ENCODE measurements at regions not wholly inside any gene's neighbourhood (a gene's known extent, or its start where the extent isn't known, plus 50 kb on each side); places are given as distances from the start of the nearest gene placed in this dataset.
"Not testable (repeated sequence)": the region's sequence is repeated elsewhere in the genome, so short reads cannot be mapped to it uniquely, and the experiment has no call there.

GRCh38 chr12:67534046-67534445, 114.5 kb upstream of the DYRK2 start:
- Histone ChIP-seq H3K4me1 (replicated peaks in 1 of 2) (peaks cover 4 to 7% of the 10 kb centered on the region in 2 donors), H3K27ac (no peak overlapping the region), H3K4me3 (no peak overlapping the region)
- in situ Hi-C loops (cut with MboI; ENCODE audit: low pct_unique_long_range_greater_than_20kb in 2 of 9, low sequenced_read_pairs in 9 of 9, unreplicated experiment in 9 of 9): no loop called here
- WGBS, 10 experiments: 41 to 93% (median 77%) methylated on average over 1 to 3 of the region's 3 CpGs; no CpG with 5 or more reads in 1 of the 10 experiments
- ATAC-seq (replicated peaks in 6 of 8): no peak

GRCh38 chr12:67534681-67535080, 113.9 kb upstream of the DYRK2 start:
- peak in 2 of 8 experiments; percentile 92 to 98 for ATAC-seq (replicated peaks in 6 of 8)
- H3K27ac ChIP-seq: no peak overlapping the region
- in situ Hi-C loops (cut with MboI; ENCODE audit: low pct_unique_long_range_greater_than_20kb in 2 of 9, low sequenced_read_pairs in 9 of 9, unreplicated experiment in 9 of 9): no loop called here

DNA sequence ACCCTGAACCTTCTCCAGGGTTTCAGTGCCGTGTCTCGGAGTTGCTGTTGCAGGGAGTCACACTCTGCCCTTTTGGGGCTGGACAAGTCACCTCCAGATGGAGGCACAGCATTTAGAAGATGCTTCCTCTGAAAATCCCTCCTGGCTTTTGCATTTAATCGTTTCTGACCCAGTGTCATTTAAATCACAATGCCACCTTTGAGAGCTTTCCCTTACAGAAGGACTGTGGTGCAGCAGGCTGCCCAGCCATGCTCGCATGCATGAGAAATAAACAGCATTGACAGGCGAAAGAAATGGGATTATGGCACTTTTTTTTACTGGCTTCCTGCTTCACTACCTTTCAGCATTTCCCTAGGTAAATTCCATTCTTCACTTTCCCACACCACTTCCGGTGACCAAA, 113.4 kb upstream of the DYRK2 start:
- 25 to 86% (median 58%) methylated on average over 1 to 6 of the region's 6 CpGs; no CpG with 5 or more reads in 3 of the 10 experiments for WGBS, 10 experiments

More at GRCh38 chr12:67534681-67535080, 113.9 kb upstream of the DYRK2 start:
- Histone ChIP-seq H3K4me3 (no peak overlapping the region), H3K4me1 (replicated peaks in 1 of 2) (peaks cover 4 to 7% of the 10 kb centered on the region in 2 donors)
- 0 to 100% (median 83%) methylated on average over 1 to 4 of the region's 4 CpGs; no CpG with 5 or more reads in 3 of the 10 experiments for WGBS, 10 experiments

GRCh38 chr12:67535971-67536370, 112.6 kb upstream of the DYRK2 start:
- ATAC-seq (replicated peaks in 6 of 8): no peak
- 61 to 96% (median 89%) methylated on average over 2 to 5 of the region's 5 CpGs for WGBS, 10 experiments

More for the DNA sequence above, 113.4 kb upstream of the DYRK2 start:
- peak in 1 of 8 experiments; percentile 26 for ATAC-seq (replicated peaks in 6 of 8)
- Histone ChIP-seq H3K4me1 (replicated peaks in 1 of 2) (peaks cover 4 to 7% of the 10 kb centered on the region in 2 donors), H3K4me3 (no peak overlapping the region), H3K27ac (no peak overlapping the region)
- in situ Hi-C loops (cut with MboI; ENCODE audit: low pct_unique_long_range_greater_than_20kb in 2 of 9, low sequenced_read_pairs in 9 of 9, unreplicated experiment in 9 of 9): no loop called here

DNA sequence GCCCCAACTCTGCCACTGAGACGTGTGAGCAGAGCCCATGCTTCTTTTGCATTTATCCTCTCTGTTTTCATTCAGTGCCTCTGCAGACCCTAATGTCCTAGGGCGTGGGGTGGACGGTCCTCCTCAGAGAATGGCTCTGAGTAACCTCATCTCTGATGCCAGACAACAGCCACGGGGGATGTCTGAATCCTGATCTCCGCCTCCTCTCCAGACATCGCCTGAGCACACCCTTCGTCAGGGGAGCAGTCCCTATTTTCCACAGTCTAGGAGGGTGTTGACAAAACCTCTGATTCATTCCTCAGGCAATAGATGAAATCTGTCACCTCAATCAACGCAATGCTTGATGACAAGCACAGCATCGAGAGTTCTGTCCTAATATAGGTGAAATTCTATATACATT, 109.2 kb upstream of the DYRK2 start:
- H3K4me1 ChIP-seq (replicated peaks in 1 of 2): peaks cover 0 to 4% of the 10 kb centered on the region in 2 donors
- 41 to 96% (median 76%) methylated on average over 2 to 8 of the region's 9 CpGs; no CpG with 5 or more reads in 2 of the 10 experiments for WGBS, 10 experiments
- no peak overlapping the region for H3K27ac ChIP-seq
- in situ Hi-C loops (cut with MboI; ENCODE audit: low pct_unique_long_range_greater_than_20kb in 2 of 9, low sequenced_read_pairs in 9 of 9, unreplicated experiment in 9 of 9): no loop called here
- ATAC-seq (replicated peaks in 6 of 8): no peak
- H3K4me3 ChIP-seq: no peak overlapping the region

More at GRCh38 chr12:67535971-67536370, 112.6 kb upstream of the DYRK2 start:
- Histone ChIP-seq H3K4me1 (replicated peaks in 1 of 2) (peaks cover 4 to 7% of the 10 kb centered on the region in 2 donors), H3K4me3 (no peak overlapping the region), H3K27ac (no peak overlapping the region)
- in situ Hi-C loops (cut with MboI; ENCODE audit: low pct_unique_long_range_greater_than_20kb in 2 of 9, low sequenced_read_pairs in 9 of 9, unreplicated experiment in 9 of 9): no loop called here

DNA sequence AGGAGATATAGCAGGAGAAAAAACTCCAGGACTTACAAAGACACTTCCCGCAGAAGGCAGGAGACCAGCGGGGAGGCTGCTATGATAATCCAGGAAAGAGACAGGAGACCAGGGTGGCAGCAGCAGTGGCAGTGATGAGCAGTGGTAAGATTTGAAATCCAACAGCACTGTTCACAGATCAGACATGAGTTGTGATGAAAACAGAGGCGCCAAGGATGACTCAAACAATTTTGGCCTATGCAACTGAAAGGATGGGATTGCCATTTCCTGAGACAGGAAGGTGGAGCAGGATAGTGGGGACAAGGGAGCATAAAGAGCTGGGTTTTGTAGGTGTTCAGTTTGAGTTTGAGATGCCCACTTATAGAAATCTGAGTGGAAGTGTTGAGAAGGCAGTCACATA, 108.6 kb upstream of the DYRK2 start:
- Histone ChIP-seq H3K27ac (no peak overlapping the region), H3K4me3 (no peak overlapping the region), H3K4me1 (replicated peaks in 1 of 2) (peaks cover 0 to 2% of the 10 kb centered on the region in 2 donors)
- peak in 1 of 8 experiments; percentile 23 for ATAC-seq (replicated peaks in 6 of 8)
- 34 to 100% (median 93%) methylated on average over 2 to 3 of the region's 3 CpGs; no CpG with 5 or more reads in 1 of the 10 experiments for WGBS, 10 experiments
- in situ Hi-C loops (cut with MboI; ENCODE audit: low pct_unique_long_range_greater_than_20kb in 2 of 9, low sequenced_read_pairs in 9 of 9, unreplicated experiment in 9 of 9): no loop called here

DNA sequence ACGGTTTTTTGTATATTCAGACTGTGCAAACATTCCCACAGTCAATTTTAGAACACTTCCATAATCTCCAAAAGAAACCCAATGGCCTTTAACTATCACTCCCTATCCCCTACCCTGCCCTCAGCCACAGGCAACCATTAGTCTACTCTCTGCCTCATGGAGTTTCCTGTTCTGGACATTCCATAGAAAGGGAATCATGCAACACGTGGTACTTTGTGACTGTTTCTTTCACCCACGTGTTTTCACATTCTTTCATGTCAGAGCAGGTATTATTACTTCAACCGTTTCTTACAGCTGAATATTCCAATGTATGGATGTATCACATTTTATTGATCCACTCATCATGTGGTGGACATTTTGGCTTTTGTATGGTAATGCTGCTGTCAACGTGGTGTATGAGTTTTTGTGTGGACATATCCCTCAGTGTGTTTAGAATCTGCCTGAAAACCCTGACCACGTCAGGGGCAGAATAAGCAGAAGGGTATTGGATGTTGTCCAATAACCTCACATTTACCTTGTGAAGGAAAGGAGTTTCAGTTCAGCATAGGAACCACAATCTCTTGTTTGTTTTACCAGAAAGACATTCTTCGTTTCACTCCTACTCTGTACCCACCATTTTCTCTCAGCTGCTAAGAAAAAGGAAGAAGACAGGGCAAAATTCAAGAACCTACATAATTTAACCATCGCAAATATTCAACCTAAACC, 107.5 kb upstream of the DYRK2 start:
- WGBS, 10 experiments: 35 to 93% (median 73%) methylated on average over 3 to 7 of the region's 8 CpGs
- H3K4me1 ChIP-seq (replicated peaks in 1 of 2): no peaks in the 10 kb centered on the region
- in situ Hi-C loops (cut with MboI; ENCODE audit: low pct_unique_long_range_greater_than_20kb in 2 of 9, low sequenced_read_pairs in 9 of 9, unreplicated experiment in 9 of 9): no loop called here
- no peak overlapping the region for H3K4me3 ChIP-seq
- ATAC-seq (replicated peaks in 6 of 8): no peak
- no peak overlapping the region for H3K27ac ChIP-seq

DNA sequence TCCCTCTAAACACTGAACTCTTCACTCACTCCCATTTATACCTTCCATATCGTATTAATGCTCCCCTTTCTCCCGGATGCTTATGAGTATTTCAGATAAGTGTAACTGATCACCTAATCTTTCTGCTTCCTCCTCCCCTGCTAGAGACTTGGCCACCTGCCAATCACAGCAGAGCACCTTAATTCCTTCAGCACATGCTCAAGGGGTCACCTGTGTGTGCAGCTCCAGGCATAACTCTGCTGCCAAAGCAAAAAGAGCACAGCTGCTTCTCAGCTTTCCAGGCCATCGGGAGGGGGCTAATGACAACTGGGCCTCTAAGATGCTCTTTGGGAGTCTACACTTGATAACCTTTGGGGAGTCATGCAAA, 106.9 kb upstream of the DYRK2 start:
- no peak overlapping the region for H3K27ac ChIP-seq
- no peak overlapping the region for H3K4me3 ChIP-seq
- 60 to 100% (median 82%) methylated on average over 1 to 3 of the region's 3 CpGs; no CpG with 5 or more reads in 2 of the 10 experiments for WGBS, 10 experiments
- peaks cover 0 to 3% of the 10 kb centered on the region in 2 donors for H3K4me1 ChIP-seq (replicated peaks in 1 of 2)
- no peak for ATAC-seq (replicated peaks in 6 of 8)
- in situ Hi-C loops (cut with MboI; ENCODE audit: low pct_unique_long_range_greater_than_20kb in 2 of 9, low sequenced_read_pairs in 9 of 9, unreplicated experiment in 9 of 9): no loop called here

DNA sequence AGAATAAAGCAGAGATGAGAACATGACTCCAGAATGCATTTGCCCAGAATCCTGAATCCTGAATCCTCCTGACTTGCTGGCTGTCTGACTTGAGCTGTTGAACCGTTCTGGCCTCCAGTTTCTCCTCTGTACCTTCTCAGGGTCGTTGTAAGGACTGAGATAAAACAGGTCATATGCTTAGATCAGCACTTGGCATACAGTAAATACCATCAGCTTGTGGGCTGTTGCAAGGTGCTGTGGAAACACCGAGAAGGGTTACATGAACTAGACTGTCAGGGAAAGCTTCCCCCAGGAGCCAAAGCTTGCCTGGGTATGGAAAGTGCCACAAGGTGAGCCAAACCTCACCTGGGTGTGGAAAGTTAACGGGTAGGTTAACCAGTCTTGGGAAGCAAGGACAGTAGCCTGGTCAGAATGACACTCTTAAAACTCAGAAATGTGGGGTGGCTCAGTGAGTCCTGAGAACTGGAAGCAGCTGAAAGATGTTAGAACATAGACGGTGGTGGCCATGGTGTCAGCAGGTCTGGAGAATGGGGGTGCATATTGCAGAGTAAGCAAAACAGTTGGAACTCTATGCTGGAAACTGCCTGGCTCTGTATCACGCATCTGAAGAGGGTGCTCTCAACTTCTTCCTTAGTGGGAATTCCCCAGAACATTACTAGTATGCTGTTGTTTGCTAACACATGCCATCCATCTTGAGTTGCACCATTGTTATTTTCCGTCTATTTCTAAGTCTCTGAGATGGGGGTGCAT, 105.3 kb upstream of the DYRK2 start:
- in situ Hi-C loops (cut with MboI; ENCODE audit: low pct_unique_long_range_greater_than_20kb in 2 of 9, low sequenced_read_pairs in 9 of 9, unreplicated experiment in 9 of 9): no loop called here
- Histone ChIP-seq H3K4me1 (replicated peaks in 1 of 2) (peaks cover 0 to 3% of the 10 kb centered on the region in 2 donors), H3K27ac (no peak overlapping the region), H3K4me3 (no peak overlapping the region)
- 0 to 100% (median 80%) methylated on average over 1 to 6 of the region's 7 CpGs; no CpG with 5 or more reads in 2 of the 10 experiments for WGBS, 10 experiments
- ATAC-seq (replicated peaks in 6 of 8): no peak

- Histone ChIP-seq H3K27ac (no peak overlapping the region), H3K4me3 (no peak overlapping the region), H3K4me1 (replicated peaks in 1 of 2) (peaks cover 0 to 3% of the 10 kb centered on the region in 2 donors)
- 20 to 100% (median 80%) methylated on average over 1 to 5 of the region's 8 CpGs; no CpG with 5 or more reads in 4 of the 10 experiments for WGBS, 10 experiments
- ATAC-seq (replicated peaks in 6 of 8): no peak
- in situ Hi-C loops (cut with MboI; ENCODE audit: low pct_unique_long_range_greater_than_20kb in 2 of 9, low sequenced_read_pairs in 9 of 9, unreplicated experiment in 9 of 9): no loop called here
Observed at GRCh38 chr12:67545298-67545697, 103.2 kb upstream of the DYRK2 start.

DNA sequence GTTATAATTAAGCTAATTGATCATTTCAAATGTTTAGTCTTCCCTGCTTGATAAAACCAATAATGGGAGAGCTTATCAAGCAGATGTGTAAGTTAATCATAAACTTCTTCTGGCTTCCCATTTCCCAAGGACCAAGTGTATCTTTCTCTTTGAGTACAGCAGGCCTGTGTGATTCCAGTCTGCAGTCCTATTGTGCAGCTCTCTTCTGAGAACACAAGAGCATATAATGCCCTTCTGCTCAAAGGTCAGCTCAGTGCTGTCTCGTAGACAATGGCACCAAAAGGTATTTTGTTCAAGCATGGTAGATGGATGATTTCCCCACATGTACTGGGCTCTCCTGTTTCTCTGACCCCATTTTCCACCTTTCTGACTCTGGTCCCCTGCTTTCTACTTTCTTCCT, 101.8 kb upstream of the DYRK2 start:
- ATAC-seq (replicated peaks in 6 of 8): peak in 1 of 8 experiments; percentile 27
- no peak overlapping the region for H3K4me3 ChIP-seq
- no peak overlapping the region for H3K27ac ChIP-seq
- 0 to 57% (median 20%) methylated on average over 1 of the region's 1 CpG; no CpG with 5 or more reads in 5 of the 10 experiments for WGBS, 10 experiments
- in situ Hi-C loops (cut with MboI; ENCODE audit: low pct_unique_long_range_greater_than_20kb in 2 of 9, low sequenced_read_pairs in 9 of 9, unreplicated experiment in 9 of 9): no loop called here
- peaks cover 0 to 3% of the 10 kb centered on the region in 2 donors for H3K4me1 ChIP-seq (replicated peaks in 1 of 2)

DNA sequence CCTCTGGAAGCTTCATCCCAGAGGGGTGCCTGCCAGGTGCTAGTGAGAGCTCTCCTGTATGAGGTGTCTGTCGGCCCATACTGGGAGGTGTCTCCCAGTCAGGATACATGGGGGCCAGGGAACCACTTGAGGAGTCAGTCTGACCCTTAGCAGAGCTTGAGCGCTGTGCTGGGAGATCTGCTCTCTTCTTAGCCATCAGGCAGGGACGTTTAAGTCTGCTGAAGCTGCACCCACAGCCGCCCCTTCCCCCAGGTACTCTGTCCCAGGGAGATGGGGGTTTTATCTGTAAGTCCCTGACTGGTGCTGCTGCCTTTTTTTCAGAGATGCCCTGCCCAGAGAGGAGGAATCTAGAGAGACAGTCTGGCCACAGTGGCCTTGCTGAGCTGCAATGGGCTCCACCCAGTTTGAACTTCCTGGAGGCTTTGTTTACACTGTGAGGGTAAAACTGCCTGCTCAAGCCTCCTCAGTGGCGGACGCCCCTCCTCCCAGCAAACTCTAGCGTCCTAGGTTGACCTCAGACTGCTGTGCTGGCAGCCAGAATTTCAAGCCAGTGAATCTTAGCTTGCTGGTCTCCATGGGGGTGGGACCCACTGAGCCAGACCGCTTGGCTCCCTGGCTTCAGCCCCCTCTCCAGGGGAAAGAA, 93.3 kb upstream of the DYRK2 start:
- H3K4me3 ChIP-seq; H3K27ac ChIP-seq; H3K4me1 ChIP-seq (replicated peaks in 1 of 2); in situ Hi-C loops (cut with MboI; ENCODE audit: low pct_unique_long_range_greater_than_20kb in 2 of 9, low sequenced_read_pairs in 9 of 9, unreplicated experiment in 9 of 9): not testable (repeated sequence)
- peak in 4 of 8 experiments; percentile 35 to 71 (median 50) for ATAC-seq (replicated peaks in 6 of 8)
- WGBS, 10 experiments: 40 to 100% (median 60%) methylated on average over 1 to 4 of the region's 8 CpGs; no CpG with 5 or more reads in 5 of the 10 experiments

GRCh38 chr12:67558775-67559174, 89.8 kb upstream of the DYRK2 start:
- no peaks in the 10 kb centered on the region for H3K4me1 ChIP-seq (replicated peaks in 1 of 2)
- no peak overlapping the region for H3K27ac ChIP-seq
- WGBS, 10 experiments: 37 to 100% (median 91%) methylated on average over 1 to 3 of the region's 3 CpGs; no CpG with 5 or more reads in 2 of the 10 experiments
- no peak overlapping the region for H3K4me3 ChIP-seq
- no peak for ATAC-seq (replicated peaks in 6 of 8)
- in situ Hi-C loops (cut with MboI; ENCODE audit: low pct_unique_long_range_greater_than_20kb in 2 of 9, low sequenced_read_pairs in 9 of 9, unreplicated experiment in 9 of 9): no loop called here

Data from motor neuron (in vitro differentiated cells).